GM21528 (cell line): ENCODE measurements at regions not wholly inside any gene's neighbourhood (a gene's known extent, or its start where the extent isn't known, plus 50 kb on each side); places are given as distances from the start of the nearest gene placed in this dataset.

ENCODE experiments used
- ATAC-seq: cut with Tn5 transposase; IDR thresholded peaks from one replicate; pipeline ENCODE4 v1.9.1; 2021; ENCODE audit warnings: mild to moderate bottlenecking, moderate library complexity; ENCODE audit not compliant: unreplicated experiment, low FRiP score

DNA sequence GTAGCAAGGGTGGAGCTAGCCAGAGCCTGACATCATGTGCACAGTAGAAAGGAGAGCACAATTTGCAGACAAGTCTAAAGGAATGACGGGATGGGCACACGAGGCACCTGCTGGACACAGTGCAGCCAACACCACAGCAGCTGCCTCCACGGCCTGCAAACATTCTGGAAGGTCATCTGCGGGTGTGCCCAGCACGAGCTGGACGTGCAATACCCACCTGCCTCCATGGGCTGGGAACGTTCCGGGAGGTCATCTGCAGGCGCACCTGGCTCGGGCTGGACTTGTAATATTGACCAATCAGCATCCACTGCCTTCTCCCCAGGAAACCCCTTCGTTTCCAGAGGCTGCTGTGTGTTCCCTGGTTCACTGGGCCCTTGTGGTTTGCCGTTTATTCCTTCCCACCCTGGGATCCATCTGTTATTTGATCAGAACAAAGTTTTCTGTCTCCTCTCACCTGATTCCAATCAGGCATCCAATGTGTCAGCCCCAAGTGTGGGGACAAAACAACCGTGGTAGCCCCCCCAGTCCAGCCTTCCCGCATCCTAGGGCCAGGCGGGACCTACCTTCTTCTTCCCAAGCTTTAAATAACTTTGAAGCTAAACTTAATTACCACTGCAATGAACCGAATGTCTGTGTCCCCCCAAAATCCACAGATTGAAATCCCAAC, 243.4 kb upstream of the PPP2R2D start:
- ATAC-seq, result no peak

DNA sequence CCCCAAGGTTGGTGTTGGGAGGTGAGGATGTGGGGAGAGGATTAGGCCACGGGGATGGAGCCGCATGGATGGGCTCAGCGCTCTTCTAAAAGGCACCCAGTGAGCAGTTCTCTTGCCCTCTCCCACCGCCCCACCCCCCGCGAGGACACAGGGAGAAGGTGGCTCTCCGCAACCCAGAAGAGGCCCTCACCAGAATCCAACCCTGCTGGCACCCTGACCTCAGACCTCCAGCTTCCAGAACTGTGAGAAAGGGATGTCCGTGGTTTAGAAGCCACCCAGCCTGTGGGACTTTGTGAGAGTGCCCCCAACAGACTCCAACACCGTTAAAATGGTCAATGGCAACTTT, 242.8 kb upstream of the PPP2R2D start:
- no peak for ATAC-seq

DNA sequence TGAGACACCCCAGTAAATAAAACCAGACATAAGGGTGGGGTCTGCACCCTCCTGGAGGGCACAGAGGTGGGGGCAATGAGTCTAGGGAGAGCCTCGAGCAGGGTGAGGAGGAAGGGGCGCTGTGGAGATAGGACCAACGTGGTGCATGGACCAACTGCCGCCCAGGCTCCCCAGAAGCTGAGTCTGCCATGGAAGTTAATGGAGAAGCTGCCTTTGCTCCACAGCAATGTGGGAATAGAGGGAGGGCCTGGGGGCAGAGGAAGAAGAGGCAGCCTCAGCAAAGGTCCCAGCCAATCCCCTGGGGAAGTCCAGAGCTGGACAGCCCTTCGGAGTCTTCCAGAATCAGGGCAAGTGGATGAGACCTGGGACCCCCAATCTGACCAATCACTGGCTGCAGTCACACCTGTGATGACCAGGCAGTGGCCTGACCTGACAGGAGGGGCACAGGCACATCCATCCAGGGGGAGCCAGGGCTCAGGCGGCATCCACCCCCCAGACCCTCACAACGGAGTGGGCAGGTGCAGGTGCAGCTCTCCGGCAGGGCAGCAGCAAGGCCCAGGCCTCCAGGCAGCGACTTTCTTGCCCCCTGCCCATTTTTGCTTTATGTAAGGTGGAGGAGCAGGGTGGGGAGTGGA, 242.2 kb upstream of the PPP2R2D start:
- ATAC-seq, result no peak

DNA sequence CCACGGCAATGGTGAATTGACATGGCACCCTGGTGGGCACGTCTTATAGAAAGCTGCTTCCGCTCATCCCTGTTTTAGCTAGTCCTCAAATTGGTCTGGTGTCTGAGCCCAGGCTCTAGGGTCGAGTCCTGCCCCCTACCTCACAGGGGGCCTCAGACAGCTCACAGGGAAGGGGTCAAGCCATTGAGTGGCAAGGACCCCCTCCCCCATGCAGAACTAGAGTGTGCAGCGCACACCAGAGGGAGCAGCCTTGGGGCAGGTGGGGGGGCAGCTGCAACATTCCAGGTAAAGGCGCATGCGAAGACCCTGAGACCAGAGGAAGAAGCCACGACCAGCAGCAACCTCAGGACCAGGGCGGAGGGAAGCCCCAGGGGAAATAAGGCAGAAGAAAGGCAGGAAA, 240.4 kb upstream of the PPP2R2D start:
- ATAC-seq, result no peak

DNA sequence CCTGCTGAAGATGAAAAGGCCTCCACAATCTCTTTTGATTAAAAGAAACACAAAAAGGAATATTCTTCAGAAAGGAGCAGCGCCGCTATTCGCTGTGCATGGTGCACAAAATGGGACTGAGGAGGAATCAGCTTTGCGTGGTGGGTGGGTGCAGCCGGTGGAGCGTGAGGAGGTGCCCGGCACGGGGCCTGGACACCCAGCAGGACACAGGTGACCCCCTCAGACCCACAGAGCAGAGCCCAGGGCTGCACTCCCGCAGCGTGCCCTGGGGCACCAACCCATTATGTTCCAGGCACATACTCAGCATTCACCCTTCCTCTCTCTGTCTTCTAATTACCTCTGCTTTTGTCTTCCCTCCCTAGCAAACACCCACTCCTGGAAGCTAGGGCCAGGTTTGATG, 238.0 kb upstream of the PPP2R2D start:
- ATAC-seq, result no peak

DNA sequence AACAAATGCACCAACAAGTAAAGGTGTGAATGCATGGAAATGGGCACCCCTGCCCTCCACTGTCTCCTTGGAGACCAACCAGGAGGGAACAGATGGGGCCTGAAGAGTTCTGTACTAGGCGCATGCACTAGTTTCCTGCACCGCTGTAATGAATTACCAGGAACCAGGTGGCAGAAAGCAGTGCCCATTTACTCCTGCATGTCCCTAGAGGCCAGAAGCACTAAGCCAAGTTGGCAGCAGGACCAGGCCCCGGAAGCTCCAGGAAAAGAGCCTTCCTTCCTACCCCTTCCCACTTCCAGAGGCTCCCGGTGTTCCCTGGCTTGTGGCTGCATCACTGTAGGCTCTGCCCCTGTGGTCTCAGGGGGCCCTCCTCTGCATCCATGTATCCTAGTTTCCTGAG, 237.5 kb upstream of the PPP2R2D start:
- ATAC-seq, result no peak

DNA sequence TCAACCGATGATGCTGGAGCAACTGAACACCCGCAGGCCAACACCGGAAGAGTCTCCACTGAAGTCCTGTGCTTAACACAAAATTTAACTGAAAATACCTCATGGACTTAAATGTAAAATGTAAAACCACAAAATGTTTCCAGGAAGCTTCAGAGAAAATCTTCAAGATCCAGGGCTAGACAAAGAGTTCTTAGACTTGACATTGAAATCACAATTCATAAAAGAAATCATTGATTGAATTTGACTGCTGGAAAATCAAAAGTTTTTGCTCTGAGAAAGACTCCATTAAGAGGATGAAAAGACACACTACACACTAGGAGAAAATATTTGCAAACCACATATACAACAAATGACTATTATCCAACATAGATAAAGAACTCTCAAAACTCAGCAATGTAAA, 234.7 kb upstream of the PPP2R2D start:
- ATAC-seq, result no peak

DNA sequence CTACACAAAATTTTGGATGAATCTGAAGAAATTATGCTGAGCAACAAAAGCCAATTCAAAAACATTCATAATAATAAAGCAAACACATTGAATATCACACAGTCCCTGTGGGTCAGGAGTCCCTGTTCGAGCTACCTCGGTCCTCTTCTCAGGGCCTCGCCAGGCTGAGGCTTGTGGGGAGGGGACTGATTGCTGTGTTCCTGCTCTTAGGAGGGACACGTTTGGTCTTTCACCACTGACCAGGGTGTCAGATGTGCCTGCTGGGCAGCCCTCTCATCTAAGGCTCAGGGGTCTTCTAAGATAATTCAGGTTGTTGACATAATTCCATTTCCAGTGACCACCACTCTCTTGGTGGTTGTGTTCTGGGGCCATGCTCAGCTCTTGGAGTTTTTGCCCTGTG, 233.8 kb upstream of the PPP2R2D start:
- ATAC-seq, result no peak

DNA sequence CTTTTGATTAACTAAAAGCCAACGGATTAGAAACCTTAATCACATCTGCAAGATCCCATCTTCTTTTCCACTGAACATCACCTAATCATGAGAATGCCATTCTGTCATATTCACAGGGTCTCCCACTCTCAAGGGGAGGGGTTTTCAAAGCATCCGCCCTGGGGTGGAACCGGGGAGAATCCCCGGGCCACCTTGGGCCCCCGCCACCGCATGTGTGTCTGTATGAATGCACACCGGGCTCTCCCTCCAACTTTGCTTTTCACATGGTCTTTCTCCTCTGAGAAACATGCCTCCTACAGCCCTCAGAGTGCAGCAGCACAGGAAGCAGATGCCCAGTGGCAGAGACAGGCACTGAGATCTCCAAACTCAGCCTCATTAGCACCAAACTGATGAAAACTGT, 233.2 kb upstream of the PPP2R2D start:
- ATAC-seq, result no peak

DNA sequence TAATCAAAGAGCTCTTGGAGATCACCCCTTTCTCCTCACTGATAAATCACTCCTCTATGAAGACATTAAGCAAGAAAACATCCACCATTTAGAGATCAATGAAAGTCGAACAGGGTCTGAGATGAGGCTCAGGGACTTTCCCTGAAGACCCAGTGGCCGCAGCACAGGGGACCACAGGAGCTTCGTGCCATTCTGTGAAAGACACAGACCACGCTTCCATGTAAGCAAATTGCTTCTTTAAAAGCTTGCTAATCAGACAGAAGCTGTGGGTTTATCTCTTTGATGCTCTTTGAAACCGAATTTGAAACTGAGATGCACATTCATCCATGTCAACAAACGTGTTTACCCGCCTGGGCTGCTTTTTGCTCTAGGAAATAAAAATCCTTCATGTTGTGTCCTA, 231.9 kb upstream of the PPP2R2D start:
- ATAC-seq, result no peak

DNA sequence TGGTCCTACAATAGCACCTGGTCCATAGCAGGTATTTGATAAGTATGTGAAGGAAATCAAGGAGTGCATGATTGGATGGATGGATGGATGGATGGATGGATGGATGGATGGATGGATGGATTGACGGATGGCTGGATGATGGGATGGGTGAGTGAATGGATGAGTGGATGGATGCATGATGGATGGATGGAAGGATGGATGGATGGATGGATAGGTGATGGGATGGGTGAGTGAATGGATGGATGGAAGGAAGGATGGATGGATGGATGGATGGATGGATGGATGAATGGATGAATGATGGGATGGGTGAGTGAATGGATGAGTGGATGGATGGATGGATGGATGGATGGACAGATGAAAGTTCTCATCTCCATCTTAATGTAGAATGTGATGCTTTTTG, 231.0 kb upstream of the PPP2R2D start:
- ATAC-seq, result no peak

DNA sequence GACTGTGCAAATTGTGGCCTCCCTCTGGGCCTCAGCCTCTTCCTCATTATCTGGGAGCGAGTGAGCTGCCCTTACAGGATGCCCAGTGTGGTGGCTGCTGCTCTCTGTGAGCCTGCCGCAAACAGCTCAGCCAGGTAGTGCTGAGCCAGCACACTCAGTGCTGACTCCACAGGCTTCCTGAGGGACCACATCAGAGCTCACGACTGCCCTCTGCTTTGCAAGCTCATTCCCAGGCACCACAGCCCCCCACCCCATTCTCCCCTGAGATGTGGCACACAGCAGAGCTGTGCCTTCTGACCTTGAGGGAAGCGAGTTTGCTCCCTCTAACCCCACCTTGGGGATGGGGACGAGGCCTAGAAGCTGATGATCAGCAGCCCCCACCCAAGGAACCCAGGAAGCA, 230.5 kb upstream of the PPP2R2D start:
- ATAC-seq, result no peak

DNA sequence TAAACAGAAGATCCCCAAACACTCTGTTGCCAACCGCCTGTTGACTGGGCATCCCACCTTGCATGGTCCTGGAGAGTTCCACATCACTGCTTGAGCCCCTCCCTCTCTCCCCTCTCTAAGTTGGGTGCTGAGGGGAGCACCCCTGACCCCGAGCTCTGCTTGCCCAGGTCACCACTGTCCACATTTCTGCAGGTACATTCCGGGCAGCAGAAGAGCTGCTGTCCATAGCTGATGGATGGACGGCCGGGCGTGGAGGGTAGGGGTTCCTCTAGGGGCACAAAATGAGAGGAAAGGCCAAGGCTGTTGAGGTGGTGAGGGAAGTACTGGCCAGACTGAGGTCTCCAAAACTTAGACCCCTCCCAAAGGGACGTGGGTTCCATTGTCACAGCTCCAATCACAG, 227.4 kb upstream of the PPP2R2D start:
- ATAC-seq, result no peak

DNA sequence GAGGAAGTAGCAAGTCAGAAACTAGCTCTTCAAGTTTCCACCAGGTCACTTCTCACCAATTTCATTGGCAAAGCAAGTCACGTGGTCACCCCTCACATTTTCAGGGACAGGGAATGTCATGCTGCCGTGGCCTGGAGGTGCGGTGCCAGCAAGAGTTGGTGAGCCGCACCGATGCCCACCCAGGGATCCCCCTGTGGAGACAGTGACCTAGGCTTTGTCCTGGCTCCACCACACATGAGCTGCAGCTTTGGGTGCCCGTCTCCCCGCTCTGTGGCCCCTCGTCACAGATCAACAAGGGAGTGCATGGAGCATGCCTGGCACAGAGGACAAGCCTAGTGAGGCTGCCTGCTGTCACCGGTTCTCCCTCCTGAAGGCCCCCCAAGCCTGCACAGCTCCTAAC, 226.7 kb upstream of the PPP2R2D start:
- no peak for ATAC-seq

DNA sequence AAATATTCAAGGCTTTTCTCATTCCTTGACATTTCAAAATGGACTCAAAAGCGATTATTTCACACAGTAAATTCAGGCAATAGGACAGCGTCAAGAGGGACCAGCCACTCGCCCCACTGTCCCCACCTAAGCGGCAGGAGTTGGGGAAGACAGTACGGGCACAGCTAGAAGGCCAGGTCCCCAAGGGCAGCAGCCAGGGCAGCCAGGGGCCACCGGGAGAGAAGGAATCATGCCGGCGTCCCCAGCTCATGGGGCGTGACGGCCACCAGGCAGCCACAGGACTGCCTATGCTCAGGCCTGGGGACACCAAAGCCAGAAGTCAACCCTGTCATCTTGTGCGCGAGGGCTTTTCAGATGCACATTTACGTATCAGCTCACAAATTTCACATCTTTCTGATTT, 225.7 kb upstream of the PPP2R2D start:
- ATAC-seq, result no peak

DNA sequence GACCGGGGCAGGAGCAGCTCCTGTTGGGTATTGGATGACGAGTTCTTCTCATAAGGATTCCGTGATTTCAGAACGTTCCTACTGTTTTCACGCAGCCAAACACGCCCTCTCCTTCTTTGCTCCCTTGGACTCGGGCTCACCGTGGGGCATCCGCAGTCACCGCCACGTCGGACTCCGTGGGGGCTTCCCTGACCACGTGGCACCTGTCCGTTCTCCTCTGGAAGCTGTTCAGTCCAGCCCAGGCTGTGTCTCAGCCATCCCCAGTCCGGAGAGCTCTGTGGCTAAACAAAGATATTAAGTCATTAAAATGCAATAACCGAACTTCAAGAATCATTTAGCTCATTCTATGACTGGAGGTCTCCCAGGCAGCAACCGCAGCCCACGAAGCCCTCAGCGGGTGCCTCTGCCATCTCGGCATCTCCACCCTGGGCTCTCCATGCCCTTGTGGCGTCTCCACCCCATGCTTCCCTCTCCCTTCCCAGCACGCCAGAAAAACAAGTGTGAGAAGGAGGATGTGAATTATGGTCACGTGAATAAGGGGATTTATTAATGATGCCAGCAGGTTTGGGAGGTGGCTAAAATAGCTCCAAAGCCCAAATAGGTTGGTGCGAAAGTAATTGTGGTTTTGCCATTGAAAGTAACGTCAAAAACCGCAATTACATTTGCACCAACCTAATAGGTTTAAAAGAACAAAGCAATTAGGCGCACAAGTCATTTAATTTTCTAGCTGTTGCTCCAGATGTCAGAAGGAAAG, 224.6 kb upstream of the PPP2R2D start:
- ATAC-seq, result no peak

DNA sequence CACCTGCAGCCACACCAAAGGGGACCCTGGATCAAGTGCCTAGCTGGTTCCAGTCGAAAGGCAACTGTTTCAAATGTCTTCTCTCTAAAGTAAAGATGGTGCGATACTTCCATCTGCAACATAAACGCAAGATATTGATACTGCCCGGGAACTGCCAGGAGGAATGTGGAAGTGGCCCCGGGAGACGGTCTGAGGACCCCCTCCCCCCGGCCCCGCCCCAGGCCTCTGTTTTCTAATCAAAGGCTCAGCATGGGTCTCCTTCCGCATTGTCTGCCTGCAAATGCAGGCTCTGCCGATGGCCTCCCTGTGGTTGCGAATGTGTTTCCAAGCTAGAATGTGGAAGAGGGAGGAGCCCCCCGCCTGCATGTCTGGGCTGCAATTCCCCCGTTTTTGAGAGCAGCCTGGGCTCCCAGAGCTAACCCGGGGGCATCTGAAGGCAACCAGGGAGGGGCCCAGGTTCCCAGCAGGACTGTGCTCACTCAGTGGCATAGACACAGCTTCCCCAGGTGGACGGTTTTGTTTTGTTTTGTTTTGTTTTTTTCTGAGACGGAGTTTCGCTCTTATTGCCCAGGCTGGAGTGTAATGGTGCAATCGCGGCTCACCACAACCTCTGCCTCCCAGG, 223.9 kb upstream of the PPP2R2D start:
- no peak for ATAC-seq

DNA sequence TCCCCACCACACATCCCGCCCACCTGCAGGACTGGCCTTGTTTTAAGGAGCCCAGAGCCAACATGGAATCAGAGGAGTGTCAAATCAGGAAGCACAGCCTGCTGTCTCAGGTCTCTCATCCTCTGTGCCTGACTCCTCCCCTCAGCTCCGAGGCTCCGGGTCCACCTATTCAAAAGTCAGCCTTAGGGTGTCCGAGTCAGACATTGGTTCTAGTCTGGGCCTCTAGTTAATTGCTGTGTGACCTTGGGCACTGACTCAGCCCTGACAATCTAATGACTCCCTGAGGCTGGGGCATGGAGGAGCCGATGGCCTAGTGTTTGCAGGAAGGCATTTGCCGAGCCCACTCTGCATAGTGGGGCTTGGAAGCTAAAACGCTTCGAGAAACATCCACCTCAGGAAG, 223.1 kb upstream of the PPP2R2D start:
- no peak for ATAC-seq

DNA sequence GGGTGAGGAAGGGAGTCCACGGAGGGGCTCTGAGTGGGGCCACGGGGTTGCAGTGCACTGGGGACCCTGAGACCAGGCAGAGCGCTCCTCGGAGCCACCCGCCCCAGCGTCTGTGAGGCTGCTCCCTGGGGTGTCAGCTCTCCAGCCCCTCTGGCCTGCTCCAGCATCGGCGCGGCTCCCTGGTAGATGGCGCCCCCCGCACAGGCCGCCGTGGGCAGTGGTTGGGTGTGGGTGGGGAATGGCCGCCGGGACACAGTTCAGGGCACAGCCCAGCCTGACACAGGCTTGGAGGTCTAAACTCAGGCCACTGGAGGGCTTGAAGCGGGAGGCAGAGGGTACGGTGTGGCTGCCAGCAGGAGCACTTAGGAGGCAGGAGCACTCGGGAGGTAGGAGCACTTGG, 222.6 kb upstream of the PPP2R2D start:
- no peak for ATAC-seq

DNA sequence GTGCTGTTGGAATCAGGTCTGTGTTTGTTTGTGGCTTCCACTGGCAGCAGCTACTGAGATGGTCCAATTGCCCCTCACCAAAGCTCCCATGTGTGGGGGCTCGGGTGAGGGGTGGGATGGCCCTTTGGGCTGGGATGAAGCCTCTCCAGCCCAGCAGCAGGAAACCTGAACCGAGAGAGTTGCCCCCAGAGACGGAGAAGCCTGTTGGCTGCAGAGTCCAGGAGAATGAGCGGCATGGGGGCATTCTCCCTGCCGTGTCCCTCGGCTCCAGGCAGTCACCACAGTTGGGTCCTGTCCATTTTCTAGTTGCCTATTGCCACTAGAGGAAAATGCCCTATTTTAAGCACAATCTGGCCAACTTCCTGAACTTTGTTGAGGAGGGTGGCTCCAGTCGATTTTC, 222.2 kb upstream of the PPP2R2D start:
- ATAC-seq, result no peak

DNA sequence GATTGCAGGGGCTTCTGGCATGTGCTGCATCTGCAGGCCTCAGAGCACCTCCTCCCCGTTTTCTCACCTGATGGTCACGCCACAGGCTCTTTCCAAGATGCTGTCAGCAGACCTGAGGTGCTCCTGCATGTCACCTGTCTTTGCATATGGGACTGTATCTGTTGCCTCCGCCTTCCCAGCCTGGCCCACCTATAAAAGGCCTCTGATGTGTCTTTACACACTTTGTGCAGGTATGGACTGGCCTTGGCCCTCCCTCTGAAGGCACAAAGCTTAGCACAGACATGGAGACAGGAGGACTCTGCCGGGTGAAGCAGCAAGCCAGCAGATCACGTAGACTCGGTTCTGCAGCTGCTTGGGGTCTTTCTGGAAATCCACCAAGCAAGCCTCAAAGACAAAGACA, 220.9 kb upstream of the PPP2R2D start:
- ATAC-seq, result no peak

DNA sequence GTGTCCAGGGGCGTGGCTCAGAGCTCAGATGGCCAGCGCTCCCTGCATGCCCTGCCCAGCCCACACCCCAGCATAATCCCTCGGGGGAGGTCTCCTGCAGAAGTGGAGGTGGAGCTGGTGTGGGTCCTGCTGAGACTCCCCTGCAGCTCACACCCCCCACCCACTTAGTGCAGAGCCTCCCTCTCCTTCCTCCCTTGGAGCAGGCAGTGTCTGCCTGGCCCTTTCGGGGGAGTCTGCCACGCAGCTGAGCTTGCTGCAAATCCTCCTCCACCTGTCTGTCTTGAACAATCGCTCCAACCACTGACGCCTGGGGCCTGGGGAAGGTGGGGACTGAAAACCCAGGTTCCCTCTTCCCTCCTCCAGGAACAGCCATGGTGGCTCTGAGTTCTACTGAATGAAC, 219.7 kb upstream of the PPP2R2D start:
- ATAC-seq, result no peak
